ENCODE measurements at regions not wholly inside any gene's neighbourhood (a gene's known extent, or its start where the extent isn't known, plus 50 kb on each side); places are given as distances from the start of the nearest gene placed in this dataset.
"Not testable (repeated sequence)": the region's sequence is repeated elsewhere in the genome, so short reads cannot be mapped to it uniquely, and the experiment has no call there.

GRCh38 chrX:128954697-128955096 is 568.6 kb downstream of the SMARCA1 start:
- H3K27me3 ChIP-seq (ENCODE audit: control insufficient read depth in 3 of 3, insufficient read depth in 3 of 3, low read length in 3 of 3); FAIRE-seq; H3K36me3 ChIP-seq (ENCODE audit: control insufficient read depth in 3 of 3, insufficient read depth in 2 of 3, low read depth in 1 of 3, low read length in 3 of 3); DNase-seq; H3K4me3 ChIP-seq (ENCODE audit: low read depth in 1 of 3, low read length in 3 of 3); H3K27ac ChIP-seq (ENCODE audit: low read depth in 1 of 3, low read length in 2 of 3); H3K4me1 ChIP-seq (ENCODE audit: control insufficient read depth in 3 of 3, insufficient read depth in 2 of 3, low read depth in 1 of 3, low read length in 2 of 3); H3K9me3 ChIP-seq (ENCODE audit: control insufficient read depth in 2 of 2, insufficient read depth in 1 of 2, low read depth in 1 of 2, low read length in 1 of 2): not testable (repeated sequence)
- 89 to 96% (median 92%) methylated on average over 1 of the region's 1 CpG for WGBS, 3 donors

GRCh38 chrX:128931071-128931470 is 592.2 kb downstream of the SMARCA1 start:
- no peaks in the 10 kb centered on the region for H3K4me1 ChIP-seq (ENCODE audit: control insufficient read depth in 3 of 3, insufficient read depth in 2 of 3, low read depth in 1 of 3, low read length in 2 of 3)
- FAIRE-seq = no peak

DNA sequence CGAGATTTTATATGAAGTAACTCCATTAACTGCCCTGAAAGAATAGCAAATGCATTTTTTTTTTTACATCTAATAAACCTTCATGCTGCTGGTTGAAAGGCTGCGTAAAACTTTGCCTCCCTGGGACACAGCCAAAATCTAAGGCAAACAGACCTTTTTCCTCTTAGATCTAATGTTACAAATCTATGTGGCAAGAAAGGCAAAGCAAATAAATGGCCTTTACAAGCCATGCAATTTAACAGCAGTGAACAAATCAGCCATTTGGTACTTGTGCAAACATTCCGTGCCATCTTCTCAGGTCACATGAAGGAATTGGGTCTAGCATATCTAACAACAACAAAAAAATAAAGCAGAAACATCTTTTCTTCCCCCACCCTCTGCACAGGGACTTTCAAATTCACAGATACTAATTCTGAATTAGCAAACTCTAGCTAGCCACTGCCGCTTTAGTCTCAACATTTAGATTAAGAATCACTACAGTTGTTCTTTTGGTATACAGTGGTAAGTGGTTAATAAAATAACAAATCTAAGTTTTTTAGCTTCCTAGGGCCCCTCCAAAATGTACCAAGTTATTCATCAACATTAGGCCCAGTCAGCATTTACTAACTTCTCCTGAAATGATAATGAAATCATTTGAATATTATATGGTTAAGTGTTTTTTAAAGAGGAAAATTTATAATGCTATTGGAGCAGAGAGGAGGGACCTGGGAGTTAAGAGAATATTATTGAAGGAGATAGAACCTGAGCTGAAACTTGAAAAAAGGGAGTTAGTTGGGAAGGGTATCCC is 593.8 kb downstream of the SMARCA1 start:
- H3K27me3 ChIP-seq (ENCODE audit: control insufficient read depth in 3 of 3, insufficient read depth in 3 of 3, low read length in 3 of 3) = no peaks in the 10 kb centered on the region
- no peak overlapping the region for H3K27ac ChIP-seq (ENCODE audit: low read depth in 1 of 3, low read length in 2 of 3)
- H3K4me3 ChIP-seq (ENCODE audit: low read depth in 1 of 3, low read length in 3 of 3) = no peak overlapping the region
- no peaks in the 10 kb centered on the region for H3K36me3 ChIP-seq (ENCODE audit: control insufficient read depth in 3 of 3, insufficient read depth in 2 of 3, low read depth in 1 of 3, low read length in 3 of 3)
- 39 to 54% (median 49%) methylated on average over 4 of the region's 4 CpGs for WGBS, 3 donors
- no peaks in the 10 kb centered on the region for H3K9me3 ChIP-seq (ENCODE audit: control insufficient read depth in 2 of 2, insufficient read depth in 1 of 2, low read depth in 1 of 2, low read length in 1 of 2)
- DNase-seq (no peak), FAIRE-seq (no peak)
- H3K4me1 ChIP-seq (ENCODE audit: control insufficient read depth in 3 of 3, insufficient read depth in 2 of 3, low read depth in 1 of 3, low read length in 2 of 3) = no peaks in the 10 kb centered on the region

More at GRCh38 chrX:128931071-128931470, 592.2 kb downstream of the SMARCA1 start:
- Histone ChIP-seq H3K27ac (ENCODE audit: low read depth in 1 of 3, low read length in 2 of 3) (no peak overlapping the region), H3K36me3 (ENCODE audit: control insufficient read depth in 3 of 3, insufficient read depth in 2 of 3, low read depth in 1 of 3, low read length in 3 of 3) (no peaks in the 10 kb centered on the region), H3K4me3 (ENCODE audit: low read depth in 1 of 3, low read length in 3 of 3) (no peak overlapping the region), H3K9me3 (ENCODE audit: control insufficient read depth in 2 of 2, insufficient read depth in 1 of 2, low read depth in 1 of 2, low read length in 1 of 2) (no peaks in the 10 kb centered on the region), H3K27me3 (ENCODE audit: control insufficient read depth in 3 of 3, insufficient read depth in 3 of 3, low read length in 3 of 3) (no peaks in the 10 kb centered on the region)
- 0 to 65% (median 15%) methylated on average over 1 of the region's 1 CpG for WGBS, 3 donors
- DNase-seq = no peak

- Histone ChIP-seq H3K27ac (ENCODE audit: low read depth in 1 of 3, low read length in 2 of 3) (no peak overlapping the region), H3K27me3 (ENCODE audit: control insufficient read depth in 3 of 3, insufficient read depth in 3 of 3, low read length in 3 of 3) (no peaks in the 10 kb centered on the region), H3K9me3 (ENCODE audit: control insufficient read depth in 2 of 2, insufficient read depth in 1 of 2, low read depth in 1 of 2, low read length in 1 of 2) (no peaks in the 10 kb centered on the region), H3K36me3 (ENCODE audit: control insufficient read depth in 3 of 3, insufficient read depth in 2 of 3, low read depth in 1 of 3, low read length in 3 of 3) (no peaks in the 10 kb centered on the region), H3K4me1 (ENCODE audit: control insufficient read depth in 3 of 3, insufficient read depth in 2 of 3, low read depth in 1 of 3, low read length in 2 of 3) (no peaks in the 10 kb centered on the region), H3K4me3 (ENCODE audit: low read depth in 1 of 3, low read length in 3 of 3) (no peak overlapping the region)
- DNase-seq = no peak
- FAIRE-seq = no peak
- 24 to 42% (median 34%) methylated on average over 2 to 3 of the region's 3 CpGs for WGBS, 3 donors
Observed at GRCh38 chrX:128928636-128929035, 594.7 kb downstream of the SMARCA1 start.

- Histone ChIP-seq H3K9me3 (ENCODE audit: control insufficient read depth in 2 of 2, insufficient read depth in 1 of 2, low read depth in 1 of 2, low read length in 1 of 2) (no peaks in the 10 kb centered on the region), H3K4me1 (ENCODE audit: control insufficient read depth in 3 of 3, insufficient read depth in 2 of 3, low read depth in 1 of 3, low read length in 2 of 3) (no peaks in the 10 kb centered on the region), H3K27me3 (ENCODE audit: control insufficient read depth in 3 of 3, insufficient read depth in 3 of 3, low read length in 3 of 3) (no peaks in the 10 kb centered on the region), H3K27ac (ENCODE audit: low read depth in 1 of 3, low read length in 2 of 3) (no peak overlapping the region), H3K36me3 (ENCODE audit: control insufficient read depth in 3 of 3, insufficient read depth in 2 of 3, low read depth in 1 of 3, low read length in 3 of 3) (no peaks in the 10 kb centered on the region), H3K4me3 (ENCODE audit: low read depth in 1 of 3, low read length in 3 of 3) (no peak overlapping the region)
- FAIRE-seq (no peak), DNase-seq (no peak)
- 91 to 94% (median 93%) methylated on average over 2 of the region's 2 CpGs for WGBS, 3 donors
Observed at GRCh38 chrX:128927363-128927762, 595.9 kb downstream of the SMARCA1 start.

GRCh38 chrX:128906753-128907152 is 616.5 kb downstream of the SMARCA1 start:
- WGBS, 3 donors = 4 to 58% (median 25%) methylated on average over 5 of the region's 5 CpGs
- peak; percentile 1 to 8 for DNase-seq
- no peak overlapping the region for H3K27ac ChIP-seq (ENCODE audit: low read depth in 1 of 3, low read length in 2 of 3)

DNA sequence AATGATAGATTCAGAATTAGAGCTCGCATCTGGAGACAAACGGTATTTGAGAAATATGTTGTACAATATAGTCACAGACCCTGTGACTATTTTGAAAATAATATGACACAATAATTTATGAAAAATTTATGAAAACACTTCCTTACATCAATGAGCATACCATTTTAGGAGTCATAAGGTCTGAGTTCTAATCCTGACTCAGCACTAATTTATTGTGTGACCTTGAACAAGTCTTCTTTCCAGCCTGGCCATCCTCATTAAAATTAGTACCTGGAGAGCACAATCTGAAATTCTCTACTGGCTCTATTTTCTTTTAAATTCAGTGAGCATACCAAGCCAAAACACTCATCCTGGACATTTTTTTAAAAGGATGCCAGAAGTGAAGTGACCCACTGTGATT is 622.3 kb downstream of the SMARCA1 start:
- DNase-seq = no peak
- no peak for FAIRE-seq
- no peaks in the 10 kb centered on the region for H3K9me3 ChIP-seq (ENCODE audit: control insufficient read depth in 2 of 2, insufficient read depth in 1 of 2, low read depth in 1 of 2, low read length in 1 of 2)
- no peak overlapping the region for H3K27ac ChIP-seq (ENCODE audit: low read depth in 1 of 3, low read length in 2 of 3)
- WGBS, 3 donors = 86 to 89% (median 88%) methylated on average over 2 of the region's 2 CpGs
- H3K4me1 ChIP-seq (ENCODE audit: control insufficient read depth in 3 of 3, insufficient read depth in 2 of 3, low read depth in 1 of 3, low read length in 2 of 3) = no peaks in the 10 kb centered on the region
- H3K27me3 ChIP-seq (ENCODE audit: control insufficient read depth in 3 of 3, insufficient read depth in 3 of 3, low read length in 3 of 3) = no peaks in the 10 kb centered on the region
- no peaks in the 10 kb centered on the region for H3K36me3 ChIP-seq (ENCODE audit: control insufficient read depth in 3 of 3, insufficient read depth in 2 of 3, low read depth in 1 of 3, low read length in 3 of 3)
- H3K4me3 ChIP-seq (ENCODE audit: low read depth in 1 of 3, low read length in 3 of 3) = no peak overlapping the region

More at GRCh38 chrX:128906753-128907152, 616.5 kb downstream of the SMARCA1 start:
- no peaks in the 10 kb centered on the region for H3K9me3 ChIP-seq (ENCODE audit: control insufficient read depth in 2 of 2, insufficient read depth in 1 of 2, low read depth in 1 of 2, low read length in 1 of 2)
- no peaks in the 10 kb centered on the region for H3K4me1 ChIP-seq (ENCODE audit: control insufficient read depth in 3 of 3, insufficient read depth in 2 of 3, low read depth in 1 of 3, low read length in 2 of 3)
- H3K4me3 ChIP-seq (ENCODE audit: low read depth in 1 of 3, low read length in 3 of 3) = no peak overlapping the region
- no peak for FAIRE-seq
- H3K36me3 ChIP-seq (ENCODE audit: control insufficient read depth in 3 of 3, insufficient read depth in 2 of 3, low read depth in 1 of 3, low read length in 3 of 3) = no peaks in the 10 kb centered on the region
- no peaks in the 10 kb centered on the region for H3K27me3 ChIP-seq (ENCODE audit: control insufficient read depth in 3 of 3, insufficient read depth in 3 of 3, low read length in 3 of 3)

DNA sequence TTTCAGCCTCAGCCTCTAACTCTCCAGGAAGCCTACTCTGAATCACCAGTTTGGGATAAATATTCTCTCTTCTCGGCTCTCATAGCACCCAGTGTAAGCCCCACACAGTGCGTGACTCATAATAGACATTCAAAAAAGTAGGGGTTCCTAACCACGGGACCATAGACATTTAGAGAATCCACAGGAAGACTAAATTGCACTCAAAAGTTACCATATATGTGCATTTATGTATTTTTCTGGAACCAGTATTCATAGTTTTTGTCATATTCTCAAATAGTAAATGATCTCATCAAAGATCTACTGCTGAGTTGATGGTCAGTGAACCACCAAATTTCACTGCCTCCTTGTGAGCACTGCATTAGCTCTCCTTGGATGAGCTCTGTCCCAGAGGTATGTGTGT is 625.7 kb downstream of the SMARCA1 start:
- H3K36me3 ChIP-seq (ENCODE audit: control insufficient read depth in 3 of 3, insufficient read depth in 2 of 3, low read depth in 1 of 3, low read length in 3 of 3) = no peaks in the 10 kb centered on the region
- no peaks in the 10 kb centered on the region for H3K4me1 ChIP-seq (ENCODE audit: control insufficient read depth in 3 of 3, insufficient read depth in 2 of 3, low read depth in 1 of 3, low read length in 2 of 3)
- H3K9me3 ChIP-seq (ENCODE audit: control insufficient read depth in 2 of 2, insufficient read depth in 1 of 2, low read depth in 1 of 2, low read length in 1 of 2) = no peaks in the 10 kb centered on the region
- DNase-seq (no peak), FAIRE-seq (no peak)
- no peak overlapping the region for H3K27ac ChIP-seq (ENCODE audit: low read depth in 1 of 3, low read length in 2 of 3)
- H3K27me3 ChIP-seq (ENCODE audit: control insufficient read depth in 3 of 3, insufficient read depth in 3 of 3, low read length in 3 of 3) = no peaks in the 10 kb centered on the region
- no peak overlapping the region for H3K4me3 ChIP-seq (ENCODE audit: low read depth in 1 of 3, low read length in 3 of 3)
- WGBS, 3 donors = 69 to 89% (median 87%) methylated on average over 3 of the region's 3 CpGs

DNA sequence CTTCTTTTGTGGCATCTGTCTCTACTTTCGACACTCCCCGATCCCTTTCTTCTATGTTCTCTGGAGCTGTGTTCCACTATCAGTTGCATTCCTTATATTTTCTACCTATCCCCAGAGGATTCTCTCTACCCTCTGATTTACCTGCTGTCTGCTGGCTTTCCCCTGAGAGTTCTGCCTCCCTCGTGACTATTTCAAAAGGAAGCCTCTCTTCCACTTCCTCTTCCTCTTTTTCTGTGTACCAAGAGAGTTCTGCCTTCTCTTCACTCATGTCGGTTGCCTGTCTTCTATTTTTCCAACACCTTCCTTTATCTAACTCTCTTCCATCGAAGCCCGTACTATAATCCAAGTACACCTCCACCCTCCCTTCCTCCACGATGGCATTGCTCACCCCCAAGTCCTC is 631.7 kb downstream of the SMARCA1 start:
- no peaks in the 10 kb centered on the region for H3K9me3 ChIP-seq (ENCODE audit: control insufficient read depth in 2 of 2, insufficient read depth in 1 of 2, low read depth in 1 of 2, low read length in 1 of 2)
- no peaks in the 10 kb centered on the region for H3K36me3 ChIP-seq (ENCODE audit: control insufficient read depth in 3 of 3, insufficient read depth in 2 of 3, low read depth in 1 of 3, low read length in 3 of 3)
- no peak overlapping the region for H3K27ac ChIP-seq (ENCODE audit: low read depth in 1 of 3, low read length in 2 of 3)
- H3K27me3 ChIP-seq (ENCODE audit: control insufficient read depth in 3 of 3, insufficient read depth in 3 of 3, low read length in 3 of 3) = no peaks in the 10 kb centered on the region
- no peak overlapping the region for H3K4me3 ChIP-seq (ENCODE audit: low read depth in 1 of 3, low read length in 3 of 3)
- WGBS, 3 donors = 70 to 82% (median 79%) methylated on average over 7 of the region's 7 CpGs
- no peak for FAIRE-seq
- DNase-seq = no peak
- H3K4me1 ChIP-seq (ENCODE audit: control insufficient read depth in 3 of 3, insufficient read depth in 2 of 3, low read depth in 1 of 3, low read length in 2 of 3) = no peaks in the 10 kb centered on the region

Measured in small intestine (tissue), 7 donors.